HUES6 (cell line): ENCODE measurements at regions not wholly inside any gene's neighbourhood (a gene's known extent, or its start where the extent isn't known, plus 50 kb on each side); places are given as distances from the start of the nearest gene placed in this dataset.
"Not testable (repeated sequence)": the region's sequence is repeated elsewhere in the genome, so short reads cannot be mapped to it uniquely, and the experiment has no call there.

Experiments used
- H3K27ac ChIP-seq: 2 replicates; pipeline ENCODE4 v1.7.0; 2013; ENCODE audit warnings: low read depth, mild to moderate bottlenecking, low read length, inconsistent platforms
- H3K27me3 ChIP-seq: 2 replicates; pipeline ENCODE4 v1.6.1; 2013; ENCODE audit warnings: low read length; ENCODE audit not compliant: control insufficient read depth, insufficient read depth
- H3K36me3 ChIP-seq: 2 replicates; pipeline ENCODE4 v1.6.1; 2013; ENCODE audit warnings: low read length; ENCODE audit not compliant: control insufficient read depth, insufficient read depth
- H3K4me1 ChIP-seq: 2 replicates; pipeline ENCODE4 v1.6.1; 2013; ENCODE audit warnings: low read length; ENCODE audit not compliant: control insufficient read depth, insufficient read depth
- H3K4me3 ChIP-seq: 2 replicates; pipeline ENCODE4 v1.5.1; 2013; ENCODE audit warnings: low read depth, low read length
- H3K9ac ChIP-seq: one replicate; pipeline ENCODE4 v1.6.1; 2013; ENCODE audit warnings: mild to moderate bottlenecking, low read length
- H3K9me3 ChIP-seq: 2 replicates; pipeline ENCODE4 v1.6.1; 2013; ENCODE audit warnings: low read depth, low read length; ENCODE audit not compliant: control insufficient read depth, insufficient read depth

DNA sequence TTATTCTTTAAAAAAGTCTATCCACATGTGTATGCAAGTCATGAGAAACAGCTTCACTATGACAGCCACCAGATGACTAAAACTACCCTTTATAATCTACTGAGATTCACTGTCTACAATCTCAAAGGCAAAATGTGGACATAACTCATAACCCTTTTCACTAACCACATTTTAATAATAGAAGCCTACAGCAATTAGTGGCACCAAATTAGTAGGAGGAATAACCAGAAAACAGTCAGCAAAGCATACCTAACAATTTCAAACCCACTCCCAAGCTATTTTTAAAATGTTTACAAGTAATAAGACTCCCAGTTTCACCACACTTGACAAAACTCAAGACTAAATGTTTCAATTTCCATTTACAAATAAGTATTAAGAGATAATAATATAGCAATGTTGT is 442.9 kb downstream of the PTPRC start:
- Histone ChIP-seq H3K9ac (no peak overlapping the region), H3K4me1 (no peaks in the 10 kb centered on the region), H3K36me3 (no peaks in the 10 kb centered on the region), H3K27me3 (no peaks in the 10 kb centered on the region), H3K27ac (no peak overlapping the region), H3K9me3 (no peaks in the 10 kb centered on the region), H3K4me3 (no peak overlapping the region)

GRCh38 chr1:199082778-199083389 is 444.0 kb downstream of the PTPRC start:
- no peaks in the 10 kb centered on the region for H3K4me1 ChIP-seq
- no peaks in the 10 kb centered on the region for H3K36me3 ChIP-seq
- H3K27ac ChIP-seq: no peak overlapping the region
- no peak overlapping the region for H3K4me3 ChIP-seq
- no peaks in the 10 kb centered on the region for H3K27me3 ChIP-seq
- H3K9me3 ChIP-seq: no peaks in the 10 kb centered on the region
- H3K9ac ChIP-seq: no peak overlapping the region

DNA sequence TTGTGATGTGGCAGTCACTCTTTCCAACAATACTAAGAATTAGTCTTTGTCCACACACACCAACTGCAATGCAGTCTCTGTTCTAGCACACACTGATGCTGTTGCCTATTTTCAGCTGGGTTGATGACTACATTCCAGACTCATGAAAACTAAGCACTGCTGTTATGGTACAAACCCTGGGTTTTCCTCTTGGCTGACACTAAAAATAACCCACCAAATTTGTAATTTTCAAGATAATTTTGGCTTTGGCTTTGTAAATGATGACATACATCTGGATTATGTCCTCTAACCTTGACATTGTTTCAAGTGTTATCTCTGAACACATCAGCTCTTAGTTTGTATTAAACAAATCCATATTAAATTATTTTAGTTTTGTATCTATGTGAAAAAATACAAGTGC is 444.8 kb downstream of the PTPRC start:
- no peaks in the 10 kb centered on the region for H3K27me3 ChIP-seq
- no peaks in the 10 kb centered on the region for H3K9me3 ChIP-seq
- H3K36me3 ChIP-seq: no peaks in the 10 kb centered on the region
- H3K27ac ChIP-seq: no peak overlapping the region
- H3K4me1 ChIP-seq: no peaks in the 10 kb centered on the region
- H3K9ac ChIP-seq: no peak overlapping the region
- H3K4me3 ChIP-seq: no peak overlapping the region

- Histone ChIP-seq H3K36me3 (no peaks in the 10 kb centered on the region), H3K27ac (no peak overlapping the region), H3K4me3 (no peak overlapping the region), H3K9ac (no peak overlapping the region), H3K4me1 (no peaks in the 10 kb centered on the region), H3K9me3 (no peaks in the 10 kb centered on the region), H3K27me3 (no peaks in the 10 kb centered on the region)
These were observed 445.5 kb downstream of the PTPRC start for GRCh38 chr1:199084293-199084692.

- no peak overlapping the region for H3K4me3 ChIP-seq
- no peaks in the 10 kb centered on the region for H3K4me1 ChIP-seq
- H3K9me3 ChIP-seq: no peaks in the 10 kb centered on the region
- H3K27ac ChIP-seq: no peak overlapping the region
- H3K36me3 ChIP-seq: no peaks in the 10 kb centered on the region
- H3K9ac ChIP-seq: no peak overlapping the region
- H3K27me3 ChIP-seq: no peaks in the 10 kb centered on the region
These were observed 447.1 kb downstream of the PTPRC start for GRCh38 chr1:199085903-199086302.

- Histone ChIP-seq H3K27me3 (no peaks in the 10 kb centered on the region), H3K4me1 (no peaks in the 10 kb centered on the region), H3K9ac (no peak overlapping the region), H3K4me3 (no peak overlapping the region), H3K9me3 (no peaks in the 10 kb centered on the region), H3K27ac (no peak overlapping the region), H3K36me3 (no peaks in the 10 kb centered on the region)
These were observed 448.3 kb downstream of the PTPRC start for GRCh38 chr1:199087144-199087543.

- no peaks in the 10 kb centered on the region for H3K4me1 ChIP-seq
These were observed 450.7 kb downstream of the PTPRC start for GRCh38 chr1:199089393-199090122.

DNA sequence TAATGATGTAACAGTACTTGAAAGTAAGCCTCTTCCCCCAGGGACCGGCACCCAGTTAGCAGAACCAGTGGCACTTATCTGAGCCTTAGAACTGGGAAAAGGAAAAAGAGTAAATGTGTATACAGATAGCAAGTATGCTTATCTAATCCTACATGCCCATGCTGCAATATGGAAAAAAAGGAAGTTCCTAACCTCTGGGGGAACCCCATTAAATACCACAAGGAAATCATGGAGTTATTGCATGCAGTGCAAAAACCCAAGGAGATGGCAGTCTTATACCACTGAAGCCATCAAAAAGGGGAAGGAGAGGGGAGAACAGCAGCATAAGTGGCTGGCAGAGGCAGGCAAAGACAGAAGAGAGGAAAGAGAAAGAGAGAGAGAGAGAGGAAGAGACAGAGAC is 456.8 kb downstream of the PTPRC start:
- not testable (repeated sequence) for H3K9ac ChIP-seq, H3K4me1 ChIP-seq, H3K36me3 ChIP-seq, H3K27me3 ChIP-seq, H3K9me3 ChIP-seq, H3K4me3 ChIP-seq, H3K27ac ChIP-seq

More at GRCh38 chr1:199089393-199090122, 450.7 kb downstream of the PTPRC start:
- H3K27me3 ChIP-seq: no peaks in the 10 kb centered on the region
- no peaks in the 10 kb centered on the region for H3K36me3 ChIP-seq
- no peaks in the 10 kb centered on the region for H3K9me3 ChIP-seq
- no peak overlapping the region for H3K4me3 ChIP-seq
- H3K27ac ChIP-seq: no peak overlapping the region
- H3K9ac ChIP-seq: no peak overlapping the region

- no peak overlapping the region for H3K27ac ChIP-seq
- H3K27me3 ChIP-seq: no peaks in the 10 kb centered on the region
- H3K4me3 ChIP-seq: no peak overlapping the region
- no peaks in the 10 kb centered on the region for H3K36me3 ChIP-seq
- H3K9ac ChIP-seq: no peak overlapping the region
- no peaks in the 10 kb centered on the region for H3K4me1 ChIP-seq
- H3K9me3 ChIP-seq: 0 out of 2 replicates have a peak, but pooled peaks cover 6% of the 10 kb centered on the region
These were observed 457.8 kb downstream of the PTPRC start for GRCh38 chr1:199096591-199096990.

GRCh38 chr1:199098468-199098867 is 459.6 kb downstream of the PTPRC start:
- no peak overlapping the region for H3K4me3 ChIP-seq
- no peak overlapping the region for H3K27ac ChIP-seq
- H3K4me1 ChIP-seq: no peaks in the 10 kb centered on the region
- 0 out of 2 replicates have a peak, but pooled peaks cover 6% of the 10 kb centered on the region for H3K9me3 ChIP-seq
- no peaks in the 10 kb centered on the region for H3K36me3 ChIP-seq
- no peaks in the 10 kb centered on the region for H3K27me3 ChIP-seq
- H3K9ac ChIP-seq: no peak overlapping the region

- Histone ChIP-seq H3K27ac (no peak overlapping the region), H3K9ac (no peak overlapping the region), H3K36me3 (no peaks in the 10 kb centered on the region), H3K27me3 (no peaks in the 10 kb centered on the region), H3K9me3 (0 out of 2 replicates have a peak, but pooled peaks cover 12% of the 10 kb centered on the region), H3K4me1 (no peaks in the 10 kb centered on the region), H3K4me3 (no peak overlapping the region)
These were observed 462.3 kb downstream of the PTPRC start for GRCh38 chr1:199101139-199101538.
